Superior temporal gyrus (tissue), 1 donor: ENCODE measurements at regions not wholly inside any gene's neighbourhood (a gene's known extent, or its start where the extent isn't known, plus 50 kb on each side); places are given as distances from the start of the nearest gene placed in this dataset.
"Not testable (repeated sequence)": the region's sequence is repeated elsewhere in the genome, so short reads cannot be mapped to it uniquely, and the experiment has no call there.

ENCODE experiments used
- DNase-seq: peaks from one replicate; pipeline ENCODE4 v3.0.0-alpha.2; 2016; ENCODE audit errors: extremely low spot score

DNA sequence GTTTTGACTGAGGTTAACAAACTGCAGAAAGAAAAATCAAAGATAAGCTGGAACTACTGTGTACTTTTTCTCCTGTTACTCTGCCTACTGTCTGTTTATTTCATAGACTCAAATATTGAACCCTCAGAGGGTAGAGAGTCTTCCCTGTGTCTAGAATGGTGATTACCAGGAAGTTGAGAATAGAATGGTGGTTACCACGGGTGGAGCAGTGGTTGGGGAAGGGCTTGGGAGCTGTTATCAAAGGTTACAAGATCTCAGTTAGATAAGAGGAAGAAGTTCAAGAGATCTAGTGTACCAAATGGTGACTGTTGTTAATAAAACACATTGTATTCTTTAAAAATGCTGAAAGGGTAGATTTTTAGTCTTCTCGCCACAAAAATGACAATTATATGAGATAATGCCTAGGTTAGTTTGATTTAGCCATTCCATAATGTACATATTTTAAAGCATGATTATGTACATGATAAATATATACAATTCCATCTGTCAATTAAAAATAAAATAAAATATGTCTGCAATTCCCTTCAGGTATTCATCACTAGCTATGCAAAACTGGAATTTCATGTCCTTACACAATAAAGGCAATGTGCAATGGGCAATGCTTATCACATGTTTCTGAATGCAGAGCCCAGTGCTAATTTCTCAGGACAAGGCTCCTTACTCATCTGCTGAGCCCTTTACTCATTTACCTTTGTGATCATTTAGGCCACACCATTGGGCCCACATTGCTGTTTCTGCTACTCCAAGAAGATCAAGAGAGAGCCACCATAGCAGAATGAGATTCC is 474.3 kb upstream of the CAMK1G start:
- no peak for DNase-seq

DNA sequence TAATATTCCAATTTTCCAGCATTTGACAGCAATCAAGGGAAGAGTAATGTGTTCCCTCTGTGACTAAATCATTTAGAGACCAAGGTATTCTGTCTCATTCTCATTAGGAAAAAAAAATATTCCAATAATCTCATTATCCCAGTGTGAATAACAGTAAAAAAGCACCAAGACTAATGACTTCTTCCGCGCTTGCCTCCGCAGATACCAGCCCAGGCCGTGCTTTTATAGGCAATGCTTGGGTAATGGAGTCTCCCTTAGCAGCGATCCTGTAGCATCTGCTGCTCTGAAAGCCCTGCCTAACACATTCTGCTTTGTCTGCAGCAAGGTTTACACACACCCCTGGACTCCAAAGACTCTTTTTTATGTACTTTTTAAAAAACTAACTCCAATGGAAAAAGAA is 470.0 kb upstream of the CAMK1G start:
- DNase-seq: no peak

DNA sequence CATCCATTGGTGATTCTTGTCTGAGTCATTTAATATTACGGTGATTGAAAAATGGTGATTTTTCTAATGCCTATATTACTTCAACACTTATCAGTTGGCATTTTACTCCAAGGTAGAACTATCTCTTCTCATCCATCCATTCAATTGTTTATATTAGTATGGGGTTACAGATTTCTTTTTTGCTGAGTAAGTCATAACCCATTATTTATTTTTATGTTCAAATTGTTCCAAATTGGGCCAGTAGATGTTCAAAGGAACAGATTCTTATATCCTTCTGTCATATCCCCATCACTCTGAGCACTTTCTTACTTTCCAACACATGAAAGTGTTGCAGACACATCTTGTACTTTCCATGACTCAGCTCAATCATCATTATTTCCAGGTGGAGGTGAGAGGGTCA is 466.8 kb upstream of the CAMK1G start:
- DNase-seq: no peak

DNA sequence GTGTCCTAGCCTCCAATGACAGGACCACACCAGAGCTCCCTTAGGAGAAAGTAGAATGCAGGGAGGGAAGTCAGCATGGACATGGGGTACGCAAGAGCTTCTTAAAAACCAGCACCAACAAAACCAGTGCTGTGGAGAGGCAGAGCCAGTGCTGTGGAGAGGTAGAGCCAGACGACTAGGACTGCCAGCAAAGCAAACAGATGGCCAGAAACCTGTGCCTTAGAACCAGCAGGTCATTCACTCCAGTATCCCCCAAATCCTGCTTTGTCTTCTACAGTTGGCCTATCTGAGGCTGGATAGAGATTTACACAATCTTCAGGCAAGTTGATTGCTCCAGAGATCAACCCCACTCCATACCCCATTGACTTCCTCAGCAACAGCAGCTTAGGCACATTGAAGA is 459.9 kb upstream of the CAMK1G start:
- DNase-seq: no peak

DNA sequence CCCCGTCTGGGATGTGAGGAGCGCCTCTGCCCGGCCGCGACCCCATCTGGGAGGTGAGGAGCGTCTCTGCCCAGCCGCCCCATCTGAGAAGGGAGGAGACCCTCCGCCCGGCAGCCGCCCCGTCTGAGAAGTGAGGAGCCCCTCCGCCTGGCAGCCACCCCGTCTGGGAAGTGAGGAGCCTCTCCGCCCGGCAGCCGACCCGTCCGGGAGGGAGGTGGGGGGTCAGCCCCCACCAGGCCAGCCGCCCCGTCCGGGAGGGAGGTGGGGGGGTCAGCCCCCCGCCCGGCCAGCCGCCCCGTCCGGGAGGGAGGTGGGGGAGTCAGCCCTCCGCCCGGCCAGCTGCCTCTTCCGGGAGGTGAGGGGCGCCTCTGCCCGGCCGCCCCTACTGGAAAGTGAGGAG is 454.4 kb upstream of the CAMK1G start:
- not testable (repeated sequence) for DNase-seq

DNA sequence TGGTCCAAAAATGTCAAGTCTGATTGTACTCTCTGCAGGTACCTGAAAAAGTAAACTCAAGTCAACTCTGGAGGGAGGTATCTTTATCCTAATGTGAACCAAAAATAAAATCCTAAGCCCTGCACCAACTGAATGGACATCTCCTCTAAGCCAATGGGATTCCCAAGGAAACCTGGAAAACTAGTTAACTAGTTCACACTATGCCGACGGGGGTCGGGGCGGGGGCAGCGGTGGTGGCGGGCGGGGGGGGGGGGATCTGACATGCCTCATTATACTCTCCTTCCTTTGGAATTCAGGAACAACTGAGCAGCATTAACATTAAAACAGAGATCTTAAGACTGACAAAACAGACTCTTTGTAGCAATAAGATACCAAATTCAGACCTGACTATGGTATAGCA is 452.6 kb upstream of the CAMK1G start:
- DNase-seq: no peak

DNA sequence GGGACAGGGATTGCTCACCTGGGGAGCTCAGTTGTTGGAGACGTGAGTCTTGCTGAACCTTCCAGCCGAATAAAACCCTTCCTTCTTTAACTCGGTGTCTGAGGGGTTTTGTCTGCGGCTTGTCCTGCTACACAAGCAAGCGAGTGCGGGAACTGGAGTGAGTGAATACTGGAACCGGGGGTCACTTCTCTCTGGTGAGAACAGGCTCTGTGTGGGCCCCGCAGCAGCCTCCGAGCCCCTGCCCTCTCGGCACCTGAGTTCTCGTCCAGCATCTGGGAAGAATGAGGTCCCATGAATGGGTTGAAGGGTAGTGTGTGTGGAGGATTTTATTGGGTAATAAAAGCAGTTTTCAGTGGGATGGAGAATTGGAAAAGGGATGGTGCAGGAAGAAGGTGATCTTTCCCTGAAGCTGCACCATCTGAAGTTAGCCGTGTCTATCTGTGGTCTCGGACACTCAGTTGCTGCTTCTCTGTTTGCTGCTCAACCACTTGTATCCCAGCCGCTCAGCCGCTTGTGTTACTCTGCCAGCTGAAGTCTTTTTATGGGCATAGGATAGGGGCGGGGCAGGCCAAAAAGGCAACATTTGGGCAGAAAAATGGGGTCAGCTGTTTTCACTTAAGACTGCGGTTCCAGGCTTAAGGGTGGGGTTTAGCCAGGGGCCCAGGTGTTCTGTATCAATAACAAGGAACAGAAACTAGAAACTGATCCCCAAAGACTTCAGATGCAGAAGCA is 450.6 kb upstream of the CAMK1G start:
- no peak for DNase-seq

DNA sequence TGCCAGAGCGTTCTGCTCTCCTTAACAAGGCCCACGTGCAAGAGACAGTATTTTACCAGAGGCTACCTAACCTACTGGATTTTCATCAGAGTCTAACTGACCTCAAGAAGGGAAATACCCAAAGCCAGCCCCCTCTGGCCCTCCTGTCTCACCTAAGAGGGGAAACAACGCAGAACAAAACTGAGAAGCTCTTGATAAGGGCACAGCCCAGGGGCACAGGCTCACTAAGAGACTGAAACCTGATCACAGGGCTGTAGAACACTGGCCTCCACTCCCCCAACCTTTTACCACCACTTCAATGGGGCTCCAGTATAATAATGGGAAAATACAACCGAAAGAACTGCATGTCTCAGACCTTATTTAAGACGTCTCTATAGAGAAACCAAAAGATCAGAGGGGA is 449.5 kb upstream of the CAMK1G start:
- no peak for DNase-seq

DNA sequence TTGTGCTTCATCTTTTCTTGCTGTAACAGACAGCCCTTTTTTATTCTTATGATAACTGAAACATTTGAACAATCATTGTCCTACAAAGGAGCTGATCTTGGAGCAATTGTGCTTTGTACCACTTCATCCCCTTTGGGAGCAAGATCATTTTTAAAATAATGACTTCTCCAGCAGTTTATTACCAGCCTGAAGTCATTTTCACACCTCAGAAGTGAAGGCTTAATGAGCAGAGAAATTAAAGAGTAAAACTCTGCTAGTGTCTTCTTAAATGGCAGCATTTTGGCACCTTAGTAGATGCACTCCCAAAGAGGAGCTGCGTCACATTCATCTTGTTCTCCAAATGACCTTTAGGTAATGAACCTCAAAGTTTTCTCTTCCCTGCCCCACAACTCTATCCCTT is 439.6 kb upstream of the CAMK1G start:
- no peak for DNase-seq

DNA sequence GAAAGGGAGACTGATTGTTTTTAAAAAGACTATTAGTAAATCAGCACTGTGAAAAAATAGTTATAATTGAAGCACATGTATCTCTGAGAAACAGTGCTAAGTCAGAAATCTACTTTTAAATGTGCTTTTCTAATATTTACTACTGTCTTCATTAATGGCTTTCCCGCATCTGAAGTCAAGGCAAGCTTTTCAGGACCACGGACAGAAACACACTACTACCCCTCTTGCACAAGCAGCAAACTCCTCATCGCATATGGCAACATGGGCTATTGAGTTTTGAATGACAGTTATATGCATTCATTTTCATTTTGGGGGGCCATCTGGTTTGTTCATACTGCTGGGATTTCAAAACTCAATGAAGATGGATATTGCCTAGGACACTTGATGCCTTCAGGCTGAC is 433.4 kb upstream of the CAMK1G start:
- DNase-seq: no peak

DNA sequence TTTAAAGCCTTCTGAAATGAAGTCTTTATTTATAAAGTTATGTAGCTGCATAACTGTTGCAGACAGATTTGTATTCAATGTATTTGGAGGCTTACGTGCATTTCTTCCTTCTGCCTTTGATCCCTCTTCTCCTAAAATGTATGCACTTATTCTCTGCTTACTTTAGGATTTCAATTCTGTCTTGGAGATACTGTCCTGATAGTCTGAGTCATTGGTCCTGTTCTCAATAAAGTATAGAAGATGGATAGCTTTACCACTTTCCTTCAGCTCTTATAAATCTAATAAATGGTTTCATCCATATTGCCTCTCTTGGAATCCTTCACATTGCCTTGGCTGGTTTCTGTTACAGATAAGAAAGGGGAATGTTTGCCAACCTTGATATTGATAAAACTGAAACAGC is 430.1 kb upstream of the CAMK1G start:
- DNase-seq: no peak

DNA sequence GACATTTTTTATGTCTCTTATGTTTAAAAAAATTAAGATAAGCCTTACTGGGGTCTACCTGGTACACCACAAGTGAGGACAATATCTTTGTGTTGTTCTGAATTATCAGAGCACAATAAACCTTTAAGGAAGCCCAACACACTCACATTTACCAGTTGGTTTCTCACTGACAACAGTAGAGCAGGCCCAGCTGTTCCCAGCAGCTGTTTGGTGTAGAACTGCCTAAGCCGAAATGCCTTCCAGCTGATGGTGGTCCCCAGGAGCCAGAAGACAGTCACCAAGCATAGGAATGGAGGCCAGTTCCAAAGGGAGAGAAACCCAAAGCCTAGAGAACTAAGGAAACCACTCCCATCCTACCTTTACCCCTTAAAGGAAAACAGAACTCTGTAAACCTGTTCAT is 428.6 kb upstream of the CAMK1G start:
- no peak for DNase-seq

DNA sequence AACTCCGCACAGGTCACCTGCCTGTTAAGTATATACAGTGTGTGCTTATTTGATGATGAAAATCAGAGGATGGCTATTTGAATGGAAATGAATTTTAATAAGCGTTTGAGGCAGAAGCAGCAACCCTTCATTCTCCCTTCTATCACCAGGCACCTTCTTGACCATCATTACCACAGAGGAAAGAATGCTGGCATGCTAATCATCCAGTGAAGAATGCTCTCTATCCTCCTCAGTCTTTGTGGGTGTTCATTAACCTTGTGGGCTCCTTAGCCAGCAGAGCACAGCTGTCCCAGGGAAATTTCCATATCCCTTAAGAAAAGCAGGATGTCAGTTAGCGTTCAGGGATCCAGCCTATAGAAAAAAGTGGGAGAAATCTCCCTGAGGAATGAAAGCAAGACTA is 428.0 kb upstream of the CAMK1G start:
- no peak for DNase-seq

DNA sequence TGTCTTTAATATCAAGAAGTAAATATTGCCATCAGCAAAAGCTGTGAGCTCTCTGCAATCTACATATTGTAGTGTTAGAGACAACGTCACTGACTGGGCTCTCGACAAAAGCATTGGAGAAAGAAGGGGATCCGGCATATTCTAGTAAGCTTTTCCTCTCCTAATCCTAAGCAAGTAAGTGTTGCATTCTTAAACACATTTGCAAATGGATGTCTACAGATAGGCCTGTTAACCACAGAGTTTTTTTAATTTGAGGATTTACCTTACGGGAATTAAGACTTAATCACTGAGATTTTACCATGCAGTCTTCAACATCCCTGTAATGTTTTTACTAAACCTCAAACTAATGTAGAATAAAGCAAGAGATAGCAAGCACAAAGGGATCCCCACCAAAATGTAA is 426.5 kb upstream of the CAMK1G start:
- DNase-seq: no peak

DNA sequence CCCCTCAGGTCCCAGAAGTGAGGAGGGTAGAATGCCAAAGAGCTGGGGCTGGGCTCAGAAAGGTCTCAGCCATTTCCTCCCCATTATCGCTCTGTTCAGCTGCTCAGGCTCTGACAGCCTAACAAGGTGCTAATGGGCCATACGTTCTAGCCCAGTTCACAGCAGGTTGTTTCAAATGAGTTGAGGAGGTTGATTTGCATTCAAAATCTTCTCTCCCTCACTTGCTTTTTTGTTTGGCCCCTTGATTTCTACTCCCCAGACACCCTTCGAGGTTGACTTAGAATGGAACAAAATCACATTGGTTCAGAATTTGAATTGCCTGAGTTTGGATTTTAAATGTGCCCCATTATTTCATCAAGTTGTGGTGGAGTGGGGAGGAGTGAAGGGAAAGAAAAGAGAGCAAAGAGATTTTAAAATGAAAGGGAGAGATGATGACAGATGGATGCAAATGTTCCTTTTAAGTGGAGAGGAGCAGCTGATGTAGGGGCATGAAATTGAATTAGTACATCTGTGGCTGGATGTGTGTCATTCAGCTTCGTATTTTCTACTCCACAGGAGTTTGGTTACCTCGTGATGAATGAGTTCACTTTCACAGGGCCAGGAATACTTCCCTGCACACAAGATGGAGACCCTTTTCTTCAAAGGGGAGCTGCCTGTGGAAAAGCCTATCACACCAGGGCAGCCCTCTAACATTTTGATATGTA is 425.8 kb upstream of the CAMK1G start:
- no peak for DNase-seq

DNA sequence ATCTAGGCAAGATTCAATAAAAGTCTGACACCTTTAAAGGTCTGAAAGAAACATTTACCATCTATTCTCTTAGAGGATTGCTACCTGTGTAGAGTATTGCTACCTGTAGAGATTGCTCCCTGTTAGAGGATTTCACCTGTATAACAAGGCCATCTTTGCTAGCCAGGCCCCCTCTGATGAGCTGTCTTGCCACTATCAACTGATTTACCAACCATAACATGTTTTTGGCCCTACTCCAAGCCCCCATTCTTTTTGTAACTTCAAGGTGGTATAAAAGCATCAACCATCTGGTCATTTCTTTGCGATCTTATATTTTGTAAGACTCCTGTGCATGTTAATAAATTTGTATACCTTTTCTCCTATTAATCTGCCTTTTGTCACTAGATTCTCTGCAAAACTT is 424.7 kb upstream of the CAMK1G start:
- no peak for DNase-seq

DNA sequence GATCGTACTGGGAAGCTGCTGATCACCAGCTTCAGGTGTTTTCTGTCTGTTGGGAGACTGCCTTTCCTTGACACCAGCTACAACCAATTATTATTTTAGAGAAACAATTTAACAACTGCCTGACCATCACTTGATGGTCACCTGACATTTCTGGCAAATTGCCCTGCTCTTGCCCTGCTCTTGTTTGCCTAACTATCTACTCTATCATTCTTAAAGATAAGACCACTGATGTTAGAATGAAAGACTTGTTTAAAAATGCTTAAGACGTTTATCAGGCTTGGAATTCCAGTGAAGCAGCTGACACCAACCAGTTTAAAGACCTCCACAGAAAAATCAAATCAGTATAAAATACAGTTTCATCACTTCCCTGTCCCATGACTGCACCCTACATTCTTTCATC is 423.3 kb upstream of the CAMK1G start:
- no peak for DNase-seq

DNA sequence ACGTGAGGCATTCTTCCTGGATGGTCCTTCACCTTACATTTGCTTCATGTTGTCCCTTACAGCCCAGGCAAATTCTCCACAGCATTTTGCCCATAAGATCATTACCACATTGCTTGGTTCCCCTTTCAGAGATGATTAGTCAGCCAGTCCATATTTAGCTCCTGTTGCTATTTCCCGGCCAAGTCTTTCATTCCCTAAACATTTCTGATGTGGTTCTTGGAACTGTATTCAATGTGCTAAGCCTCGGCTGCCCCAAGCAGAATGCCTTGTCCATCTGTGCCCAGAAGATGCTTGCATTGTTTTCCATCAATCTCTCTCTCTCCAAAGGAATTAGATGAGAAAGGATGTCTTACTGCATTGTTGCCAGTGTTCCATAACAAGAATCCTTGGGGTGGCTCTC is 420.9 kb upstream of the CAMK1G start:
- peak; percentile 52 for DNase-seq

DNA sequence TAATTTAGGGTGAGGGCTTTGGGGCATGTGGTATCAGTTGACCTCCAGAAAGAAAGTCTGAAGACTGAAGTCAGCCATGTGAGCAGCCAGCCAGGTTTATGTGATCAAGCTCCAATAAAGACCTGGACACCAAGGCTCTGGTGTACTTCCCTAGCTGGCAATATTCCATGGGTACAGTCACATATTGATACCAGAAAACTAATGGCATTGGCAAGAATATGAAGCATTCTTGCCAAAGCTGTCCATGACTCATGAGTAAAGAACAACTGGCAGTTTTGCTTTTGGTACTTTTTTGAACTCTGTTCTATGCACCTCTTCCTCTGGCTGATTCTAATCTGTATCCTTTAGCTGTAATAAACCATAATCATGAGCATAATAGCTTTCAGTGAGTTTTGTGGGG is 415.3 kb upstream of the CAMK1G start:
- DNase-seq: no peak

DNA sequence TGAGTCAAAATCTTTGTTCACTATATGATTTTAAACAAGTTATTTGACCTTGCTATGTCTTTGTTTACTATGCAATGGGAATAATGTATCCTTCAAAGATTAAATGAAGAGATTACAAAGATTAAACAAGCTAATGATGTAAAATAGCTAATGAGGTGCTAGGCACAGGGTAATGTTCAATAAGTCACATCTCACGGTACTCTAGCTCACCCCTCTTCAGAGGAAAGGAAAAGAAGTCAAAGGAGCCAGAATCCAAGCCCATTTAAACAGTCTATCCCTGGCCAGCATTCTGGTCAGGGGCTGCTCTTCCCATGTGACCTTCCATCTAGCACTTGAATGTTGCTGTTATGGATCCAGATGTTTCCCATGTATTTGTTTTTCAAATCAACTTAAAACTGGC is 412.4 kb upstream of the CAMK1G start:
- DNase-seq: no peak

DNA sequence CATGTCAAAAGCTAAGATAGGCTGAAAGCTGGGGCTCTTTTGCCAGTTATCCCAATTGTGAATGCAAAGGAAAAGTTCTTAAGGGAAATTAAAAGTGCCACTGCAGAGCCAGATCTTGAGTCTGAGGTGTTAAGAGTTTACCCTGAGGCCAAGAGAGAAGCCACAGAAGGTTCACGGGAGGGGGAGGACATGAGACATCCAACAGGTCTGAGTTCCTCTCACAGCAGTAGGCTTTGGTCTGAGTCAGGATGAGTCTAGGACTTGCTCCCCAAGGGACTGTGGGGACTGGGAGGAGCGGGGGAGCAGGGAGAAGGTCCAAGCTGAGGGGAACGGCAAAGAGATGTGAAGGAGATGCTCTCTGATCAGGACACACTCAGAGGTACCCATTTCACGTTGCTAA is 411.2 kb upstream of the CAMK1G start:
- no peak for DNase-seq

DNA sequence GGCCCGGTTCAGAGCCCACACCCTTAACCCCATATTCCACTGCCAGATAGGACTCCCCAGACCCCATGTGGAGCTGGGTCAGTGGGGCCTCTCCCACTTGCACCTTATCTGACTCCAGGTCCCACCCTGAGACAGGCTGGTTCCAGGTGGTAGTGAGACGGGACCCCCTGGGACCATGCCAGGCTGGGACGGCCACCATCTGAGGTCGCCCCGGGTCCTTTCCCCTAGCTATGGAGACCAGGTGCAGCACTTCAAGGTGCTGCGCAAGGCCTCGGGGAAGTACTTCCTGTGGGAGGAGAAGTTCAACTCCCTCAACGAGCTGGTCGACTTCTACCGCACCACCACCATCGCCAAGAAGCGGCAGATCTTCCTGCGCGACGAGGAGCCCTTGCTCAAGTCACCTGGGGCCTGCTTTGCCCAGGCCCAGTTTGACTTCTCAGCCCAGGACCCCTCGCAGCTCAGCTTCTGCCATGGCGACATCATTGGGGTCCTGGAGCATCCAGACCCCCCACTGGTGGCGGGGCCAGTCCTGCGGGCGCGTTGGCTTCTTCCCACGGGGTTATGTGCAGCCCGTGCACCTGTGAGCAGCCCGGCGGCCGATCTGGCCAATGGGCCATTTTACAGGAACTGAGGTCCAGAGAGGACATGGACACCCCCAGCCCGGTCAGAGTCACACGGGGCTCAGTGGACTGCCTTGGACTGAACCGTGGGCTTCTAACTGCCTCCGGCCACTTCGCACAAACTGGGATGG is 410.5 kb upstream of the CAMK1G start:
- DNase-seq: not testable (repeated sequence)
